ENCODE measurements at regions not wholly inside any gene's neighbourhood (a gene's known extent, or its start where the extent isn't known, plus 50 kb on each side); places are given as distances from the start of the nearest gene placed in this dataset.

- Histone ChIP-seq H3K27ac (replicated peaks in 1 of 4) (no peak overlapping the region), H3K27me3 (no peaks in the 10 kb centered on the region), H3K9me3 (no peaks in the 10 kb centered on the region), H3K4me3 (no peak overlapping the region), H3K4me1 (no peaks in the 10 kb centered on the region), H3K36me3 (no peaks in the 10 kb centered on the region)
- TF ChIP-seq, protein P1, sequence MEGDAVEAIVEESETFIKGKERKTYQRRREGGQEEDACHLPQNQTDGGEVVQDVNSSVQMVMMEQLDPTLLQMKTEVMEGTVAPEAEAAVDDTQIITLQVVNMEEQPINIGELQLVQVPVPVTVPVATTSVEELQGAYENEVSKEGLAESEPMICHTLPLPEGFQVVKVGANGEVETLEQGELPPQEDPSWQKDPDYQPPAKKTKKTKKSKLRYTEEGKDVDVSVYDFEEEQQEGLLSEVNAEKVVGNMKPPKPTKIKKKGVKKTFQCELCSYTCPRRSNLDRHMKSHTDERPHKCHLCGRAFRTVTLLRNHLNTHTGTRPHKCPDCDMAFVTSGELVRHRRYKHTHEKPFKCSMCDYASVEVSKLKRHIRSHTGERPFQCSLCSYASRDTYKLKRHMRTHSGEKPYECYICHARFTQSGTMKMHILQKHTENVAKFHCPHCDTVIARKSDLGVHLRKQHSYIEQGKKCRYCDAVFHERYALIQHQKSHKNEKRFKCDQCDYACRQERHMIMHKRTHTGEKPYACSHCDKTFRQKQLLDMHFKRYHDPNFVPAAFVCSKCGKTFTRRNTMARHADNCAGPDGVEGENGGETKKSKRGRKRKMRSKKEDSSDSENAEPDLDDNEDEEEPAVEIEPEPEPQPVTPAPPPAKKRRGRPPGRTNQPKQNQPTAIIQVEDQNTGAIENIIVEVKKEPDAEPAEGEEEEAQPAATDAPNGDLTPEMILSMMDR (IDR thresholded peaks at IDR 0.05), result no peak
- TF ChIP-seq POLR2AphosphoS5 (IDR thresholded peaks at IDR 0.05), result no peak
- TF ChIP-seq EP300 (IDR thresholded peaks at IDR 0.05), result no peak
- TF ChIP-seq POLR2A (IDR thresholded peaks at IDR 0.05; ENCODE audit: low read depth), result no peak
- DNase-seq (ENCODE audit: extremely low spot score), result no peak
- 82% methylated on average over 10 of the region's 10 CpGs for WGBS
- intact Hi-C loops (cut with DNase I), result no loop called here
Observed at GRCh38 chr7:41504214-41504980, 198.5 kb downstream of the INHBA start.

DNA sequence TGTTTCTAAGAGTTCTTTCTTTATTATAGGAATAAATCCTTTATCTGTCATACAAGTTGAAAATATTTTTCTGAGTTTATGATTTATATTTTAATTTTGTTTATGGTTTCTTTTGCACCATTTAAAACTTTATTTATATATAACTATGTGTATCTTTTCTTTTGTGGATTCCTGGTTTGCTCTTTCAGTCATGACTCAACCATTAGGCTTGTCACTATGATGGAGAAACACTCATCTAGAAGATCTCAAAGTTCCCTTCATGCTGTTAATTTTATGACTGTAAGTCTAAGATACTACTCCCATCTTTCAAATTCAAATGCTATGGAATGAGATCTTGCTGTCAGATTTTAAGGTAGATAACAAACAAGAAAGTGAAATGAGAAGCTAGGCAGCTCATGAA is 199.5 kb downstream of the INHBA start:
- no peaks in the 10 kb centered on the region for H3K4me1 ChIP-seq
- H3K36me3 ChIP-seq, result no peaks in the 10 kb centered on the region
- no peak for DNase-seq (ENCODE audit: extremely low spot score)
- intact Hi-C loops (cut with DNase I), result no loop called here
- H3K9me3 ChIP-seq, result no peaks in the 10 kb centered on the region
- TF ChIP-seq POLR2AphosphoS5 (IDR thresholded peaks at IDR 0.05), result no peak
- TF ChIP-seq POLR2A (IDR thresholded peaks at IDR 0.05; ENCODE audit: low read depth), result no peak
- no peaks in the 10 kb centered on the region for H3K27me3 ChIP-seq
- H3K4me3 ChIP-seq, result no peak overlapping the region
- H3K27ac ChIP-seq (replicated peaks in 1 of 4), result no peak overlapping the region

- DNase-seq (ENCODE audit: extremely low spot score), result no peak
- Histone ChIP-seq H3K4me1 (no peaks in the 10 kb centered on the region), H3K4me3 (no peak overlapping the region), H3K9me3 (no peaks in the 10 kb centered on the region), H3K27me3 (no peaks in the 10 kb centered on the region), H3K36me3 (no peaks in the 10 kb centered on the region), H3K27ac (replicated peaks in 1 of 4) (no peak overlapping the region)
- TF ChIP-seq, protein P1 (IDR thresholded peaks at IDR 0.05), result no peak
- TF ChIP-seq POLR2AphosphoS5 (IDR thresholded peaks at IDR 0.05) (no peak), EP300 (IDR thresholded peaks at IDR 0.05) (no peak), POLR2A (IDR thresholded peaks at IDR 0.05; ENCODE audit: low read depth) (no peak)
- 86% methylated on average over 3 of the region's 3 CpGs for whole genome bisulfite sequencing
- intact Hi-C loops (cut with DNase I), result no loop called here
Observed at GRCh38 chr7:41501466-41501865, 201.4 kb downstream of the INHBA start.

- Histone ChIP-seq H3K36me3 (no peaks in the 10 kb centered on the region), H3K27ac (replicated peaks in 1 of 4) (no peak overlapping the region), H3K27me3 (no peaks in the 10 kb centered on the region), H3K4me3 (no peak overlapping the region), H3K9me3 (no peaks in the 10 kb centered on the region), H3K4me1 (no peaks in the 10 kb centered on the region)
- intact Hi-C loops (cut with DNase I), result no loop called here
- 93% methylated on average over 6 of the region's 6 CpGs for WGBS
- TF ChIP-seq POLR2AphosphoS5 (IDR thresholded peaks at IDR 0.05), result no peak
- no peak for TF ChIP-seq EP300 (IDR thresholded peaks at IDR 0.05)
- TF ChIP-seq, protein P1 (IDR thresholded peaks at IDR 0.05), result no peak
- TF ChIP-seq POLR2A (IDR thresholded peaks at IDR 0.05; ENCODE audit: low read depth), result no peak
- DNase-seq (ENCODE audit: extremely low spot score), result no peak
Observed at GRCh38 chr7:41501006-41501405, 201.9 kb downstream of the INHBA start.

- no peaks in the 10 kb centered on the region for H3K9me3 ChIP-seq
- no peak overlapping the region for H3K27ac ChIP-seq (replicated peaks in 1 of 4)
- DNase-seq (ENCODE audit: extremely low spot score), result no peak
- H3K4me1 ChIP-seq, result peaks cover 6 to 19% (median 15%) of the 10 kb centered on the region in 4 donors
- 77% methylated on average over 4 of the region's 4 CpGs for WGBS
- intact Hi-C loops (cut with DNase I), result no loop called here
- TF ChIP-seq POLR2A (IDR thresholded peaks at IDR 0.05; ENCODE audit: low read depth) (no peak), POLR2AphosphoS5 (IDR thresholded peaks at IDR 0.05) (no peak), EP300 (IDR thresholded peaks at IDR 0.05) (no peak)
- TF ChIP-seq, protein P1 (IDR thresholded peaks at IDR 0.05), result no peak
- no peaks in the 10 kb centered on the region for H3K36me3 ChIP-seq
- no peak overlapping the region for H3K4me3 ChIP-seq
- H3K27me3 ChIP-seq, result no peaks in the 10 kb centered on the region
Observed at GRCh38 chr7:41492603-41493002, 210.3 kb downstream of the INHBA start.
